Cardiac muscle cell (in vitro differentiated cells and primary cell): ENCODE measurements at regions not wholly inside any gene's neighbourhood (a gene's known extent, or its start where the extent isn't known, plus 50 kb on each side); places are given as distances from the start of the nearest gene placed in this dataset.

ENCODE experiments used
- DNase-seq, 2 donors: peaks; one replicate each; pipeline versions ENCODE4 v3.0.0 to v3.0.0-alpha.2; 2010 to 2017; ENCODE audit warnings: low read depth in 1 of 2, low spot score in 1 of 2
- H3K27ac ChIP-seq: fragments of 200-600 bp; sonication (generic); 2 replicates; pipeline ENCODE4 v1.5.1; 2016
- H3K27me3 ChIP-seq: fragments of 200-600 bp; sonication (generic); 2 replicates; pipeline ENCODE4 v1.6.0; 2016; ENCODE audit warnings: control low read depth
- H3K36me3 ChIP-seq: fragments of 200-600 bp; sonication (generic); 2 replicates; pipeline ENCODE4 v1.5.1; 2016; ENCODE audit warnings: control low read depth
- H3K4me1 ChIP-seq: fragments of 200-600 bp; sonication (generic); 2 replicates; pipeline ENCODE4 v1.8.1; 2017; ENCODE audit warnings: low read depth, mild to moderate bottlenecking, mixed run types
- H3K4me3 ChIP-seq: fragments of 200-600 bp; sonication (generic); 2 replicates; pipeline ENCODE4 v1.5.1; 2016; ENCODE audit warnings: mild to moderate bottlenecking
- H3K9me3 ChIP-seq: fragments of 200-600 bp; sonication (generic); 2 replicates; pipeline ENCODE4 v1.5.1; 2017; ENCODE audit warnings: low read depth, mild to moderate bottlenecking, control low read depth
- TF ChIP-seq, protein P1 (sequence below): IDR thresholded peaks from 2 replicates; pipeline ENCODE4 v1.5.1; 2012; ENCODE audit warnings: low read depth, mild to moderate bottlenecking, low read length

- H3K9me3 ChIP-seq: no peaks in the 10 kb centered on the region
- H3K4me3 ChIP-seq: no peak overlapping the region
- H3K36me3 ChIP-seq: no peaks in the 10 kb centered on the region
- no peaks in the 10 kb centered on the region for H3K4me1 ChIP-seq
- no peak for DNase-seq
- TF ChIP-seq, protein P1, sequence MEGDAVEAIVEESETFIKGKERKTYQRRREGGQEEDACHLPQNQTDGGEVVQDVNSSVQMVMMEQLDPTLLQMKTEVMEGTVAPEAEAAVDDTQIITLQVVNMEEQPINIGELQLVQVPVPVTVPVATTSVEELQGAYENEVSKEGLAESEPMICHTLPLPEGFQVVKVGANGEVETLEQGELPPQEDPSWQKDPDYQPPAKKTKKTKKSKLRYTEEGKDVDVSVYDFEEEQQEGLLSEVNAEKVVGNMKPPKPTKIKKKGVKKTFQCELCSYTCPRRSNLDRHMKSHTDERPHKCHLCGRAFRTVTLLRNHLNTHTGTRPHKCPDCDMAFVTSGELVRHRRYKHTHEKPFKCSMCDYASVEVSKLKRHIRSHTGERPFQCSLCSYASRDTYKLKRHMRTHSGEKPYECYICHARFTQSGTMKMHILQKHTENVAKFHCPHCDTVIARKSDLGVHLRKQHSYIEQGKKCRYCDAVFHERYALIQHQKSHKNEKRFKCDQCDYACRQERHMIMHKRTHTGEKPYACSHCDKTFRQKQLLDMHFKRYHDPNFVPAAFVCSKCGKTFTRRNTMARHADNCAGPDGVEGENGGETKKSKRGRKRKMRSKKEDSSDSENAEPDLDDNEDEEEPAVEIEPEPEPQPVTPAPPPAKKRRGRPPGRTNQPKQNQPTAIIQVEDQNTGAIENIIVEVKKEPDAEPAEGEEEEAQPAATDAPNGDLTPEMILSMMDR: no peak
- no peaks in the 10 kb centered on the region for H3K27me3 ChIP-seq
- no peak overlapping the region for H3K27ac ChIP-seq
Measured at GRCh38 chr5:147175516-147176097, 59.2 kb upstream of the STK32A start.

- H3K4me1 ChIP-seq: no peaks in the 10 kb centered on the region
- H3K27me3 ChIP-seq: no peaks in the 10 kb centered on the region
- no peaks in the 10 kb centered on the region for H3K36me3 ChIP-seq
- no peak overlapping the region for H3K4me3 ChIP-seq
- DNase-seq: peak in 1 of 2 donors; percentile 60
- H3K27ac ChIP-seq: no peak overlapping the region
- TF ChIP-seq, protein P1: no peak
- H3K9me3 ChIP-seq: no peaks in the 10 kb centered on the region
Measured at GRCh38 chr5:147176422-147176821, 58.4 kb upstream of the STK32A start.

GRCh38 chr5:147177125-147177840 is 57.5 kb upstream of the STK32A start:
- H3K27me3 ChIP-seq: no peaks in the 10 kb centered on the region
- H3K9me3 ChIP-seq: no peaks in the 10 kb centered on the region
- peak in 1 of 2 donors; percentile 82 for DNase-seq
- no peak overlapping the region for H3K4me3 ChIP-seq
- H3K27ac ChIP-seq: no peak overlapping the region
- no peaks in the 10 kb centered on the region for H3K4me1 ChIP-seq
- TF ChIP-seq, protein P1: no peak
- no peaks in the 10 kb centered on the region for H3K36me3 ChIP-seq

GRCh38 chr5:147179562-147180147 is 55.2 kb upstream of the STK32A start:
- Histone ChIP-seq H3K36me3 (no peaks in the 10 kb centered on the region), H3K27ac (no peak overlapping the region), H3K27me3 (no peaks in the 10 kb centered on the region), H3K4me3 (no peak overlapping the region), H3K4me1 (no peaks in the 10 kb centered on the region), H3K9me3 (no peaks in the 10 kb centered on the region)
- no peak for DNase-seq
- TF ChIP-seq, protein P1: no peak

GRCh38 chr5:147180751-147181150 is 54.1 kb upstream of the STK32A start:
- H3K36me3 ChIP-seq: no peaks in the 10 kb centered on the region
- DNase-seq: peak in 1 of 2 donors; percentile 60
- H3K27me3 ChIP-seq: no peaks in the 10 kb centered on the region

More at GRCh38 chr5:147180751-147181150, 54.1 kb upstream of the STK32A start:
- Histone ChIP-seq H3K27ac (no peak overlapping the region), H3K4me1 (no peaks in the 10 kb centered on the region), H3K4me3 (no peak overlapping the region), H3K9me3 (no peaks in the 10 kb centered on the region)
- TF ChIP-seq, protein P1: no peak
